H1 (cell line): ENCODE measurements at regions not wholly inside any gene's neighbourhood (a gene's known extent, or its start where the extent isn't known, plus 50 kb on each side); places are given as distances from the start of the nearest gene placed in this dataset.

Source experiments
- CTCF ChIP-seq, 3 experiments: IDR thresholded peaks; 1 replicate in 2 of 3; 2 replicates in 1 of 3; pipeline versions ENCODE4 v1.5.1 to v1.6.1; 2011; ENCODE audit warnings: low read length in 3 of 3, mild to moderate bottlenecking in 3 of 3, inconsistent platforms in 2 of 3, low read depth in 1 of 3, moderate library complexity in 1 of 3; ENCODE audit not compliant: insufficient read depth in 1 of 3; ENCODE audit errors: control extremely low read depth in 1 of 3
- POLR2A ChIP-seq, 2 experiments: IDR thresholded peaks; 1 replicate in 1 of 2; 2 replicates in 1 of 2; pipeline ENCODE4 v1.6.1; 2011; ENCODE audit warnings: low read depth in 2 of 2, low read length in 2 of 2, mild to moderate bottlenecking in 2 of 2; ENCODE audit errors: control extremely low read depth in 1 of 2

- TF ChIP-seq CTCF (IDR thresholded peaks at IDR 0.05; ENCODE audit: control extremely low read depth in 1 of 3, insufficient read depth in 1 of 3, low read depth in 1 of 3, low read length in 3 of 3) (no peak), POLR2A (IDR thresholded peaks at IDR 0.05; ENCODE audit: control extremely low read depth in 1 of 2, low read depth in 2 of 2, low read length in 2 of 2) (no peak)
Observed at GRCh38 chr2:138276339-138276738, 225.2 kb upstream of the SPOPL start.
